VCaP (cell line): ENCODE measurements at regions not wholly inside any gene's neighbourhood (a gene's known extent, or its start where the extent isn't known, plus 50 kb on each side); places are given as distances from the start of the nearest gene placed in this dataset.

Experiments
- H3K27ac ChIP-seq: fragments of 450-650 bp; 2 replicates; pipeline ENCODE4 v1.5.1; 2017
- TF ChIP-seq, protein P1 (sequence below): fragments of 450-650 bp; conservative IDR thresholded peaks from 2 replicates; pipeline ENCODE4 v1.5.1; 2017; ENCODE audit warnings: mild to moderate bottlenecking, moderate library complexity

DNA sequence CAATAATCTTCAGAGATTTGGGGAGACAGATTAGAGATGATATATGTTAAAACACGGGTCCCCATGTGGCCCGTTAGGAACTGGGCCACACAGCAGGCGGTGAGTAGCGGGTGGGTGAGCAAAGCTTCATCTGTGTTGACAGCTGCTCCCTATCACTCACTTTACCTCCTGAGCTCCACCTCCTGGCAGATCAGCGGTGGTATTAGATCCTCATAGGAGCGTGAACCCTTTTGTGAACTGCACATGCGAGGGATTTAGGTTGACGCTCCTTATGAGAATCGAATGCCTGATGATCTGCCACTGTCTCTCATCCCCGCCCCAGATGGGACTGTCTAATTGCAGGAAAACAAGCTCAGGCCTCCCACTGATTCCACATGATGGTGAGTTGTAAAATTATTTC is 560.4 kb upstream of the AMELY start:
- no peak overlapping the region for H3K27ac ChIP-seq
- TF ChIP-seq, protein P1, sequence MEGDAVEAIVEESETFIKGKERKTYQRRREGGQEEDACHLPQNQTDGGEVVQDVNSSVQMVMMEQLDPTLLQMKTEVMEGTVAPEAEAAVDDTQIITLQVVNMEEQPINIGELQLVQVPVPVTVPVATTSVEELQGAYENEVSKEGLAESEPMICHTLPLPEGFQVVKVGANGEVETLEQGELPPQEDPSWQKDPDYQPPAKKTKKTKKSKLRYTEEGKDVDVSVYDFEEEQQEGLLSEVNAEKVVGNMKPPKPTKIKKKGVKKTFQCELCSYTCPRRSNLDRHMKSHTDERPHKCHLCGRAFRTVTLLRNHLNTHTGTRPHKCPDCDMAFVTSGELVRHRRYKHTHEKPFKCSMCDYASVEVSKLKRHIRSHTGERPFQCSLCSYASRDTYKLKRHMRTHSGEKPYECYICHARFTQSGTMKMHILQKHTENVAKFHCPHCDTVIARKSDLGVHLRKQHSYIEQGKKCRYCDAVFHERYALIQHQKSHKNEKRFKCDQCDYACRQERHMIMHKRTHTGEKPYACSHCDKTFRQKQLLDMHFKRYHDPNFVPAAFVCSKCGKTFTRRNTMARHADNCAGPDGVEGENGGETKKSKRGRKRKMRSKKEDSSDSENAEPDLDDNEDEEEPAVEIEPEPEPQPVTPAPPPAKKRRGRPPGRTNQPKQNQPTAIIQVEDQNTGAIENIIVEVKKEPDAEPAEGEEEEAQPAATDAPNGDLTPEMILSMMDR: peak; percentile 46

DNA sequence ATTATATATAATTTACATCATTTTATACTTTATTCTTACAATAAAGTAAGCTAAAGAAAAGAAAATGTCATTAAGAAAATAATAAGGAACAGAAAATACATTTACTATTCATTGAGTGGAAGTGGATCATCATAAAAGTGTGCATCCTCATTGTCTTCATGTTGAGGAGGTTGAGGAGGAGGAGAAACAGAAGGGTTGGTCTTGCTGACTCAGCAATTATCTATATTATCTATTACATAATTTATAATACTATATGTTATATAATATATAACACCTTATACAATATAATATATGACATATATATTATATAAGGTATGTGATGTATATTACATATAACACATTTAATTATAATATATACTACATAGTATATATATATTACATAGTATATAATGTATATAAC is 558.5 kb upstream of the AMELY start:
- TF ChIP-seq, protein P1: no peak
- H3K27ac ChIP-seq: no peak overlapping the region

DNA sequence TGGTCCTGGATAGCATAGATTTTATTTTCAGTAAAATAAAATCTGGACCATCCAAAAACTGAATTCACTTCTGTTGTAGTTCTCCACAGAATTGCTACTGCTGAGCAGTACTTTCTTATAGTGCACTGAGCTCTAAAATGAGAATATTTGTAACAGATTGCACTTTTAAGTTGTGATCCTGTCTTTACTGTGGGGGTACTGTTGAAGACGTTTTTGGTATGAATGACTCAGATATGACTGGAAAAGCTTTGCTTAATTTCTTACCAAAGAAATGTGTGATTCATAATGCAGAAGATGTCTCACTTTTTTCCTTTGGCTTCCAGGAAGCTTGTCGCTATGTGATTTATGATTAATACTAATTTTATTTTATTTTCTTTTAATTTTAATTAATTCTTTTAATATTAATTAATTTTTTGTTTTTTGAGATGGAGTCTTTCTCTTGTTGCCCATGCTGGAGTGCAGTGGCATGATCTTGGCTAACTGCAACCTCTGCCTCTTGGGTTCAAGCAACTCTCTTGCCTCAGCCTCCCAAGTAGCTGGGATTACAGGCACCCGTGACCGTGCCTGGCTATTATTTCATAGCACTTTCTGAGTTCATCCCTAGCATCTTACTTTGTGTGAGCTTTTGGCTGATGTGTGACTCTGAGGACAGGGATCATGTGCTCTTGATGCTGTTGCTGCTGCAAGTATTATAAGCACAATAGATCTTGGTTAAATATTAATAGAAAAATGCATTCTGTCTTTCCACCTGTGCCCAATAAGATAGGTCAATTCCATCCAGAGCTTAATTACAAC is 557.6 kb upstream of the AMELY start:
- TF ChIP-seq, protein P1: no peak
- H3K27ac ChIP-seq: no peak overlapping the region

DNA sequence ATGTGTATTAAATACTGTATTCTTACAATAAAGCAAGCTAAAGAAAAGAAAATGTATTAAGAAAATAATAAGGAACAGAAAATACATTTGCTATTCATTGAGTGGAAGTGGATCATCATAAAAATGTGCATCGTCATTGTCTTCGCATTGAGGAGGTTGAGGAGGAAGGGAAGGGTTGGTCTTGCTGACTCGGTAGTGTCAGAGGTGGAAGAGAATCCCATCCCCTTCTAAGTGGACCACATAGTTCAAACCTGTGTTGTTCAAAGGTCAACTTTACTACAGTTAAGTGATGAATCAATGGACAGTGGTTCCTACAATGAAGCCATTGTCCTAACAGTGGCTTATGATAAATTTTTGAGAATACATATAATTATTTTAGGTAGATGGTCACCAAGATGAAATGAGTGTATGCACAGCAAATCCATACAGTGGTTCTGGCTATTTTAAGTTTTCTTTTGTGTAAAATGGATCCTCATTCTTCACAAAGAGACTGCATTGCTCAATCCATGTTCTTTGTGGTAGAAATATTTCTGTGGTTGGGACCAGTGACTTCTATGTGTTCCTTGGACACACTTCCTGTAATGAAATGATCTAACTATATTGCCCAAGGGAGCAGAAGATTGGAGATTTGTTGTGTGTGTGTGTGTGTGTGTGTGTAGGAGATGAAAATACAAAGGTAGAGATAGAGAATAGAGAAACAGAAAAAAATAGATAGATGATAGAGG is 556.4 kb upstream of the AMELY start:
- TF ChIP-seq, protein P1: no peak
- no peak overlapping the region for H3K27ac ChIP-seq

DNA sequence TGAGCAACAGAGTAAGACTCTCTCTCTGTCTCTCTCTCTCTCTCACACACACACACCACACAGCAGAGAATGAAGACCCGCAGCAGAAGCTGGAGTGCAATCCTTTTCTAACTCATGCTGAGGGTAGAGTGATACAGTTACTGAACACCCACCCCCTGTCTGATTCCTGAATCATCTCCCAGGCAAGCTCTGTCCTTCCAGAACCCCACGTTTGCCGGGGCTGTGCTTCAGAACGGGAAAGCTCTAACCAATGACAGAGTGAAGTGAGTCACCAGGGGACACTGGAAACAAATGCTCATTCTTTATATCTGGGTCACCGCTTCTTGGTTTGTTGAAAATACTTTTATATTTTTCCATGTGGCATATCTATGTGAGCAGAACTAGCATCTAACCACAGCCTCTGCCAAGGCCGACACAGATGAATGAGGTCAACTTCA is 553.7 kb upstream of the AMELY start:
- H3K27ac ChIP-seq: no peak overlapping the region
- TF ChIP-seq, protein P1: no peak

DNA sequence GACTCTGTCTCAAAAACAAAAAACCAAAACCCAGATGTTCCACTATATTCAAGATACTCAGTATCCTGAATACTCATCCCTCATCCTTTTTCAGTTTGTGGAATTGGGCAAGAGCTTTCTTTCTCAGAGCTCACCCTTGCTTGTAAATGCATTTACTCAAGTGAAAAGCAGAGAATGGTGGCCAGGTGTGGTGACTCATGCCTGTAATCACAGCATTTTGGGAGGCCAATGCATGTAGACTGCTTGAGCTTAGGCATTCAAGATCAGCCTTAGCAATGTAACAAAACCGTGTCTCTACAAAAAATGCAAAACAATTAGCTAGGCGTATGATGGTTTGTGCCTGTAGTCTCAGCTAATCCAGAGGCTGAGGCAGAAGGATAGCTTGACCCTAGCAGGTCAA is 553.2 kb upstream of the AMELY start:
- TF ChIP-seq, protein P1: no peak
- no peak overlapping the region for H3K27ac ChIP-seq

DNA sequence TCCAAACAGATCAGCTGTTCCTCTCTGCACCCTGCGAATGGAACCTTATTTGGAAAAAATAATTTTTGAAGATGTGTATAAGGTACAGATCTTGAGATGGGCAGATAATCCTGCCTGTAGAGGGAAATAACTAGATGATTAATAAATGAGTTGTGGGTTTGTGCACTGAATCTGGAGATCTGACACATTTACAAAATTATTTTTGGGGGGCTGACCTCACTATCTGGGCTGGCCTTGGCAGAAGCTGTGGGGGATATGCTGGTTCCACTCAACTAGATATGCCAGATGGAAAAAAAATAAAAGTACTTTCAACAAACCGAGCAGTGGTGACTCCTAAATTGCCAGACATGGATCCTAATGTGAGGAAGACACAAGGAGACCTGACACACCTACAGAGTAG is 552.2 kb upstream of the AMELY start:
- TF ChIP-seq, protein P1: no peak
- no peak overlapping the region for H3K27ac ChIP-seq
